ENCODE measurements at regions not wholly inside any gene's neighbourhood (a gene's known extent, or its start where the extent isn't known, plus 50 kb on each side); places are given as distances from the start of the nearest gene placed in this dataset.
"Not testable (repeated sequence)": the region's sequence is repeated elsewhere in the genome, so short reads cannot be mapped to it uniquely, and the experiment has no call there.

DNA sequence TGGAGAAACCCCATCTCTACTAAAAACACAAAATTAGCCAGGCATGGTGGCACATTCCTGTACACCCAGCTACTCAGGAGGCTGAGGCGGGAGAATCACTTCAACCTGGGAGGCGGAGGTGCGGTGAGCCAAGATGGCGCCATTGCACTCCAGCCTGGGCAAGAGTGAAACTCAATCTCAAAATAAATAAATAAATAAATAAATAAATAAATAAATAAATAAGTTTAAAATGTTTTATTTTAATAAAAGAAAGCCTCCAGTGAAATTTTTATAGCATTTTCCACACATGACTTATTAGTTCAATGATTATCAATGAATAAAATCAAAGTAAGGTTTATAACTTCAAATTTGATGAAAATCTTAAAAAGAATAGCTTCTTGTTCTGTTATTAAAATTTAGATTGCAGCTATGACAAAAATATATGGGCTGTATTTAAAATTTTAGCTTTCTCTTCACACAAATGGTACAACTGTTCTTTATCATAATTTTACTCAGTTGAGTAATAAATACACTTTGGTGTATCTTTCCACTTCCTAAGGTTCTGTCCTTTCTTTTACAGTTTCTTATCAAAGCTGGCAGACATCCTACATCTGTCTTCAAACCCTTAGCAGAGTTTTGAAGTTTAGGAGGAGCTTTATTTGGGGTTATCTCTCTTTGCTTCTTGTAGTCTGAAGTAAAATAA is 78.4 kb upstream of the ZSWIM2 start:
- H3K4me1 ChIP-seq, result no peaks in the 10 kb centered on the region
- no peak overlapping the region for H3K27ac ChIP-seq
- H3K9me3 ChIP-seq, result no peaks in the 10 kb centered on the region
- no peak overlapping the region for H3K4me3 ChIP-seq
- no peaks in the 10 kb centered on the region for H3K27me3 ChIP-seq
- no peaks in the 10 kb centered on the region for H3K36me3 ChIP-seq
- no peaks in the 10 kb centered on the region for H4K20me1 ChIP-seq
- TF ChIP-seq Cebpa-rat (IDR thresholded peaks at IDR 0.05), result no peak
- no peak overlapping the region for H3K4me2 ChIP-seq
- no peak overlapping the region for H3K9ac ChIP-seq

DNA sequence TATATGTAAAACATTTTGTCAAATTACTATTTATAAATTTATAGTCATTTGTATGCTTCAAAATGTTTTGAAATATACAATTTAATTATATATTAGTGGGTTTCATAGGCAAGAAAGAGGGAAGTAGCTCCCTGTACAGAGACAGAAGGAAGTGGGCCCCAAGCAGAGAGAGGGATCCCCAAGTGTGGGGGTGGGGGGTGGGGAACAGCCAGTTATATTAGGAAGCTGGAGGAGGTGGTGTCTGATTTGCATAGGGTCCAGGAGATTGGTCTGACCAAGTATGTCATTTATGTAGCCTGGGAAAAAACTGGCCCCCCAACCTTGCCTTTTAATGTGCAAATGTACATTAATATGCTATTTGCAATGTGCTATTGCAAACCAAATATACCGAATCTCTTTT is 76.5 kb upstream of the ZSWIM2 start:
- H3K27ac ChIP-seq, result no peak overlapping the region
- no peaks in the 10 kb centered on the region for H3K36me3 ChIP-seq
- no peak overlapping the region for H3K9ac ChIP-seq
- no peak overlapping the region for H3K4me3 ChIP-seq
- H3K27me3 ChIP-seq, result no peaks in the 10 kb centered on the region
- H3K9me3 ChIP-seq, result no peaks in the 10 kb centered on the region
- H3K4me1 ChIP-seq, result no peaks in the 10 kb centered on the region
- no peak overlapping the region for H3K4me2 ChIP-seq
- TF ChIP-seq Cebpa-rat (IDR thresholded peaks at IDR 0.05), result no peak
- H4K20me1 ChIP-seq, result no peaks in the 10 kb centered on the region

DNA sequence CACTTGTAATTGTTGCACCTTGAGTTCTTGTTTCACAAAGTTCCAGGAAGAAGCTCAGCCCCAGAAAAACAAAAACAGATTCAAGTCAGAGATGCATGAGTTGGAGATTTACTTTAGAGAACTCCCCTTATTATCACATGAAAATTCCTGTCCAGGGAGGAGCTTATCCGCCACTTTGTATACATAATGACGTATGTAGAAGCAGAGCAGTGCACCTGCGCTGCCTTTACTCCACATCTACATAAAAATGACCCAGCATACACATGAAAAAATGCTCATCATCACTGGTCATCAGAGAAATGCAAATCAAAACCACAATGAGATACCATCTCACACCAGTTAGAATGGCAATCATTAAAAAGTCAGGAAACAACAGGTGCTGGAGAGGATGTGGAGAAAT is 73.3 kb upstream of the ZSWIM2 start:
- not testable (repeated sequence) for H3K4me3 ChIP-seq, H3K27ac ChIP-seq, H3K4me2 ChIP-seq, H3K36me3 ChIP-seq, H4K20me1 ChIP-seq, H3K27me3 ChIP-seq, H3K9ac ChIP-seq, H3K9me3 ChIP-seq, H3K4me1 ChIP-seq

DNA sequence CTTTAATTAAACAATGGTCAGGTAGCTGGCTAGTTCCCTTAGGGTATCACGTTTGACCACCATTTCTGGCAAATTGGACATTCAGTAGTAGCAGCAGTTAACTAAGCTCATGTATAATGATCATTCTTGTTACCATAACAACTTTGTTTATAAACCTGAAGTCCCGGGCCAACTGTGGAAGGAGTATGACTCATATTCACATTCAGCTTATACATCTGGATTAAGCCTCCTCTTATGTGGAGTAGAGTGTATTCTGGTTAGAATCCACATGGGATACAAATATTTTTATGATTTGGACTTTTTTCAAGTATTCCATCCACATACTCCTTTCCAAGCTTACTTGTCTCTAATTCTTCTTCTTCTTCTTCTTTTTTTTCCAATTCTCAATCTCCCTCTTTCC is 70.3 kb upstream of the ZSWIM2 start:
- H4K20me1 ChIP-seq, result no peaks in the 10 kb centered on the region
- no peak overlapping the region for H3K4me2 ChIP-seq
- no peak for TF ChIP-seq Cebpa-rat (IDR thresholded peaks at IDR 0.05)
- no peaks in the 10 kb centered on the region for H3K36me3 ChIP-seq
- H3K9ac ChIP-seq, result no peak overlapping the region
- H3K4me1 ChIP-seq, result no peaks in the 10 kb centered on the region
- H3K27ac ChIP-seq, result no peak overlapping the region
- no peaks in the 10 kb centered on the region for H3K27me3 ChIP-seq
- H3K4me3 ChIP-seq, result no peak overlapping the region
- no peaks in the 10 kb centered on the region for H3K9me3 ChIP-seq

DNA sequence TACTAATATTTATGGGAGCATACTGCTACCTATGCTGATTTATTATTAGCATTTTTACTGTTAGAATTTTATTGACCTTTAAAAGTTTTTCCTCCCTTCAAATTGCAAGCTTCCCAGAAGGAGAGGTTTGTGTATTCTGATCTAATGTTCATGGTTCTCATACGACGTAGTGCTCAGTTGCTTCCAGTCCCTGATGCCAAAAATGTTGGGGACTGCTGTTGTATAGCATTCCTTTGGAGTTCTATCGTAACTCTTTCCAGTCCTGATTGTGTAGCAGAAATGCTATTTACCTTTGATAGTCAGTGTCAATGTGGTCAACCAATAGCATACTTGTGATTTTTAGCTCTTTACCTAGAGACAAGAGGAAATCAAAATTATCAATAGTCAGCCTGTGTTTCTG is 69.5 kb upstream of the ZSWIM2 start:
- no peak overlapping the region for H3K4me2 ChIP-seq
- TF ChIP-seq Cebpa-rat (IDR thresholded peaks at IDR 0.05), result no peak
- H3K9ac ChIP-seq, result no peak overlapping the region
- no peaks in the 10 kb centered on the region for H3K9me3 ChIP-seq
- H3K27me3 ChIP-seq, result no peaks in the 10 kb centered on the region
- no peak overlapping the region for H3K27ac ChIP-seq
- H4K20me1 ChIP-seq, result no peaks in the 10 kb centered on the region
- no peaks in the 10 kb centered on the region for H3K36me3 ChIP-seq
- H3K4me1 ChIP-seq, result no peaks in the 10 kb centered on the region
- H3K4me3 ChIP-seq, result no peak overlapping the region

DNA sequence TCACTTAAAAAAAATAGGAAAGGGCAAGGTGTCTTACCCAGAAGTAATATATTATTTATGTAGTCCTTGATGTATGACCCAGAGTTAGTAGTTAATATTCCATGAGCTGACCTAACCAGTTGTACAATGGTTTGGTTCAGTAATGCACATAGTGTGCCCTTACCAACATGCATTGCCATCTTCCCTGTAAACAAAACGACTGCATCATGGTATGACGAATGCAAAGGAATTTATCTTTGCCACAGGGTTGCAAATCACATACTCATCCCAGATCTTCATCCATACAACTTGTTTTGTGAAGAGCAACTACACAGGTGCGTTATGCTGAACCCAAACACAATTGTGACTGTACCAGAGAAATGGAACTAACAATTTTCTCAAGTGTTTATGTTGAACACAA is 68.9 kb upstream of the ZSWIM2 start:
- Histone ChIP-seq H4K20me1 (no peaks in the 10 kb centered on the region), H3K9me3 (no peaks in the 10 kb centered on the region), H3K9ac (no peak overlapping the region), H3K36me3 (no peaks in the 10 kb centered on the region), H3K27ac (no peak overlapping the region), H3K27me3 (no peaks in the 10 kb centered on the region), H3K4me3 (no peak overlapping the region), H3K4me1 (no peaks in the 10 kb centered on the region), H3K4me2 (no peak overlapping the region)
- TF ChIP-seq Cebpa-rat (IDR thresholded peaks at IDR 0.05), result no peak

DNA sequence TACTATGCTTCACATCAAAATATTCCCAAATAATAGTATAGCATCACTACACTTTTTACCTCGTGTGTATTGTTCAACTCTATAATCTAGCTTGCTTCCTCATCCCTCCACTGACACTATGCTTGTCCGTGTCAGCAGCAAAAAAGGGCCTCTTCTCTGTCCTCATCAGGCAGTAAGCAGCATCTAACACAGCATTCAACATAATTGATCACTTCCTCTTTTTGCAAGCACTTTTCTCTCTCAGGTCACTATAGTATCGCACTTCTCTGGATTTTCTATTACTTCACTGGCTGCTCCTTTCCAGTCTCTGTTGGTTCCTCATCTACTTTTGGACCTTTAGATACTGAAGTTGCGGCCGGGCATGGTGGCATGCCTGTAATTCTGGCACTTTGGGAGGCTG is 64.9 kb upstream of the ZSWIM2 start:
- Histone ChIP-seq H4K20me1 (no peaks in the 10 kb centered on the region), H3K9me3 (no peaks in the 10 kb centered on the region), H3K4me1 (no peaks in the 10 kb centered on the region), H3K4me2 (no peak overlapping the region), H3K36me3 (no peaks in the 10 kb centered on the region), H3K4me3 (no peak overlapping the region), H3K9ac (no peak overlapping the region), H3K27ac (no peak overlapping the region), H3K27me3 (no peaks in the 10 kb centered on the region)
- no peak for TF ChIP-seq Cebpa-rat (IDR thresholded peaks at IDR 0.05)

DNA sequence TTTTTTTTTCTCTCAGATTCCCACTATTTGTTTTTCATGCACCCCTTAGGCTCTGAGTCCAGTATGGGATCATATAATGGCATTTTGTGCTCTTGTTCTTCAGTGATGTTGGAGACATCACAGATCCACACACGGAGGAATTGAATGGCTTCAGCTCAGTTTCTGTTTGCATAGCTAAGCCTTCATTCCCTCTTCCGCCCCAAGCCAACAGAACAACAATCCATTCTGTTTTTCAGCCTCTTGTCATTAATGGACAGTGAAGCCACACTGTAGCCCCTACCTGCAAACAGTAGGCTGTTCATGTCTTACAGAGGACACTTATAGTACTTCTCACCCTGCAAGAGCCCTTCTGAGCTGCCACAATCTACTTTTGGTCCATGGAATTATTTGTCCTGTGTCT is 64.0 kb upstream of the ZSWIM2 start:
- Histone ChIP-seq H4K20me1 (no peaks in the 10 kb centered on the region), H3K4me3 (no peak overlapping the region), H3K4me2 (no peak overlapping the region), H3K27me3 (no peaks in the 10 kb centered on the region), H3K36me3 (no peaks in the 10 kb centered on the region), H3K9ac (no peak overlapping the region), H3K9me3 (no peaks in the 10 kb centered on the region), H3K27ac (no peak overlapping the region), H3K4me1 (no peaks in the 10 kb centered on the region)
- TF ChIP-seq Cebpa-rat (IDR thresholded peaks at IDR 0.05), result no peak

DNA sequence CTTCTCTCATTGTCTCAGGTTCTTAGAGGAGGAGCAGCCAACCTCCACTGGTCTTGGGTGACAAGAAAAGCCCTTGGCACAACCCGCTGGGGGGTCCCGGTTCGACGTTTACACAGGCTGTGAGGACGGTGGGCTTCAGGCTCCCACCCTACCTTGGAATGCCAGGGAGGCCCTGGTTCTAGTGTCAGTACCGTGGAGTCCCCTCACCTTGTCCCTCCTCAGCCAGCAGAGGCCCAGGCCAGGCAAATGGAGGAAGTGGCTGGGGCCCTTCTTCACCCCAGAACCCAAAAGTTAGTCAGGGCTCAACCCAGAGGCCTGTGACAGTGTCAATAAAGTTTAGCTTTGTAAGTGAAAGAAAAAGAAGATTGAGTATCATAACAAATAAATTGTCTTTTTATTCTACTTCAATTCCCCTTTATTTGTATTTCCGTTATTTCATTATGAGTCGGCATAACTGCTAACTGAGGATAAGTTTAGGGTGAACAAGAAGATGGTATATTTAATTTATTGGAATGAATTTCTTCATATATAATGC is 62.6 kb upstream of the ZSWIM2 start:
- Histone ChIP-seq H3K27ac (no peak overlapping the region), H4K20me1 (no peaks in the 10 kb centered on the region), H3K9me3 (no peaks in the 10 kb centered on the region), H3K36me3 (no peaks in the 10 kb centered on the region), H3K9ac (no peak overlapping the region), H3K4me1 (no peaks in the 10 kb centered on the region), H3K4me3 (no peak overlapping the region), H3K27me3 (no peaks in the 10 kb centered on the region), H3K4me2 (no peak overlapping the region)
- no peak for TF ChIP-seq Cebpa-rat (IDR thresholded peaks at IDR 0.05)

DNA sequence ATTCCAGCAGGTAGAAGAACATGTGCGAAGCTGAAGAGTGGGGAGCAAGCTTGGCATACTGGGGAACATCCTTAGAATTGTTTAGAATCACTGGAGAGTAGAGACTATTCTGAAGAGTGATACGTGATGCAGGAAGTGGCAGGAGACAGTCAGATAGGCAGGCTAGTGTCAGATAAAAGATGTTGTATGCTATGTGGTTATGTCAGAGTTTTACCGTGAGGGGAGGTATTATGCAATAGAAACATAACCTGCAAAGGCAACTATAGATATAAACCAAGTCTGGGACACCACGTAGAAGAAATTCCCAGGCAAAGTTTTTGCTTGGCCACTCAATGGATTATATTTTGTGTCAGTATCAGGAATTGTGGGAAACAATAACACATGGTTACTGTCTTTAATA is 62.0 kb upstream of the ZSWIM2 start:
- H3K27ac ChIP-seq, result no peak overlapping the region
- no peak for TF ChIP-seq Cebpa-rat (IDR thresholded peaks at IDR 0.05)
- H4K20me1 ChIP-seq, result no peaks in the 10 kb centered on the region
- H3K27me3 ChIP-seq, result no peaks in the 10 kb centered on the region
- H3K4me2 ChIP-seq, result no peak overlapping the region
- no peaks in the 10 kb centered on the region for H3K9me3 ChIP-seq
- H3K4me1 ChIP-seq, result no peaks in the 10 kb centered on the region
- H3K9ac ChIP-seq, result no peak overlapping the region
- no peaks in the 10 kb centered on the region for H3K36me3 ChIP-seq
- H3K4me3 ChIP-seq, result no peak overlapping the region

DNA sequence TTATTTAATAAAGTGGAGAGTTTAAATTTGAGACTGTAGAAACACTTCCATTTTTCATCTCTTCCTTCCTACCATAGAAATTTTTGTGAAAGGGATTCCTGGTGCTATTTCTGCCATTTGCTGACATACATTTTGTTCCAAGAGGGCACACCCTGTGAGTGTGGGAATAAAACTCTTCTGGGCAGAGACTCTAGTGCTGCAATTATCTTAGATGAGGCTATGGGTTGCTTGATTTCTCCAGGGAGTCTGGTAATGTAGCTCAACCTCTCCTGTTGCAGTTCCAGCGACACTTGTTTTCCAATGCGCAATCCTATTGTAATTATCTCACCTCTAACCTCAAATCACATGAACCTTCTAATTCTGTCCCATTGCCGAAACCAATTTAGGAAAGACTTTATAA is 60.1 kb upstream of the ZSWIM2 start:
- no peak overlapping the region for H3K9ac ChIP-seq
- no peaks in the 10 kb centered on the region for H3K9me3 ChIP-seq
- no peak overlapping the region for H3K27ac ChIP-seq
- H3K4me1 ChIP-seq, result no peaks in the 10 kb centered on the region
- H3K36me3 ChIP-seq, result no peaks in the 10 kb centered on the region
- H3K4me2 ChIP-seq, result no peak overlapping the region
- no peaks in the 10 kb centered on the region for H3K27me3 ChIP-seq
- no peak overlapping the region for H3K4me3 ChIP-seq
- H4K20me1 ChIP-seq, result no peaks in the 10 kb centered on the region
- no peak for TF ChIP-seq Cebpa-rat (IDR thresholded peaks at IDR 0.05)
